Endothelial cell of umbilical vein (primary cell): ENCODE measurements at regions not wholly inside any gene's neighbourhood (a gene's known extent, or its start where the extent isn't known, plus 50 kb on each side); places are given as distances from the start of the nearest gene placed in this dataset.
"Not testable (repeated sequence)": the region's sequence is repeated elsewhere in the genome, so short reads cannot be mapped to it uniquely, and the experiment has no call there.

Source experiments
- BruUV-seq: library from RNA; stranded (reverse); fragments of 400-500 nt; replicated peaks from 2 replicates; lab custom pipeline; 2021; lab: Mats Ljungman, UMichigan
- CTCF ChIA-PET: fragments of 300-600, 350-600 bp; sonication (Branson Sonifier 250); formaldehyde crosslinking; loops from one replicate; lab custom pipeline; 2021; ENCODE audit warnings: antibody characterized with exemption, inconsistent platforms; lab: Charles Lee
- POLR2A ChIA-PET: fragments of 300-600, 350-600 bp; sonication (Branson Sonifier 250); formaldehyde crosslinking; loops from one replicate; lab custom pipeline; 2021; ENCODE audit warnings: antibody characterized with exemption, inconsistent platforms; lab: Charles Lee
- DNase-seq: peaks from one replicate; pipeline ENCODE4 v3.0.0-alpha.2; 2011; ENCODE audit warnings: low read depth, low spot score
- FAIRE-seq: peaks from 2 replicates; lab custom pipeline; 2011; peaks lifted over from hg19 to GRCh38; lab: Jason Lieb, UNC
- H2AFZ ChIP-seq: 2 replicates; pipeline ENCODE4 v1.6.0; 2012; ENCODE audit warnings: low read depth, low read length, control low read depth, inconsistent platforms
- H3K27ac ChIP-seq: 2 replicates; pipeline ENCODE4 v1.5.1; 2011; ENCODE audit warnings: low read depth, mild to moderate bottlenecking, control low read depth, low read length, moderate library complexity; ENCODE audit not compliant: insufficient read depth
- H3K27me3 ChIP-seq, 2 experiments: 2 replicates each; pipeline versions ENCODE4 v1.6.0 to v1.6.1; 2011; ENCODE audit warnings: low read length in 2 of 2, mixed read lengths in 1 of 2; ENCODE audit not compliant: control insufficient read depth in 2 of 2, insufficient read depth in 2 of 2
- H3K36me3 ChIP-seq, 2 experiments: 2 replicates in 1 of 2; 3 replicates in 1 of 2; pipeline ENCODE4 v1.5.1; 2011; ENCODE audit warnings: low read length in 2 of 2, mild to moderate bottlenecking in 1 of 2, moderate library complexity in 1 of 2; ENCODE audit not compliant: control insufficient read depth in 2 of 2, insufficient read depth in 2 of 2; ENCODE audit errors: extremely low read depth in 1 of 2
- H3K4me1 ChIP-seq: 3 replicates; pipeline ENCODE4 v1.5.1; 2011; ENCODE audit warnings: mild to moderate bottlenecking, low read length; ENCODE audit not compliant: control insufficient read depth, insufficient read depth; ENCODE audit errors: extremely low read depth
- H3K4me2 ChIP-seq: 2 replicates; pipeline ENCODE4 v1.6.1; 2011; ENCODE audit warnings: low read length, control low read depth, mixed read lengths; ENCODE audit not compliant: insufficient read depth
- H3K4me3 ChIP-seq, 3 experiments: fragments of 200-600 bp in 1 of 3; sonication (generic), shearing (Covaris generic) in 1 of 3; replicated peaks in 1 of 3; 2 replicates each; pipeline ENCODE4 v1.5.1; 2011 to 2016; ENCODE audit warnings: control low read depth in 3 of 3, low read length in 3 of 3, mild to moderate bottlenecking in 2 of 3, inconsistent platforms in 1 of 3, low read depth in 1 of 3, moderate library complexity in 1 of 3; ENCODE audit not compliant: insufficient read depth in 1 of 3
- H3K79me2 ChIP-seq: 2 replicates; pipeline ENCODE4 v1.6.0; 2012; ENCODE audit warnings: low read length, inconsistent platforms; ENCODE audit not compliant: control insufficient read depth, insufficient read depth
- H3K9ac ChIP-seq: replicated peaks from 2 replicates; pipeline ENCODE3; 2011; ENCODE audit warnings: low read length, control low read depth; ENCODE audit not compliant: insufficient read depth; ENCODE audit errors: extremely low read depth
- H3K9me1 ChIP-seq: replicated peaks from 3 replicates; pipeline ENCODE4 v1.6.0; 2011; ENCODE audit warnings: mild to moderate bottlenecking, low read length; ENCODE audit not compliant: control insufficient read depth, insufficient read depth; ENCODE audit errors: extremely low read depth
- H3K9me3 ChIP-seq: replicated peaks from 2 replicates; pipeline ENCODE4 v1.5.1; 2012; ENCODE audit warnings: low read length, inconsistent platforms; ENCODE audit not compliant: control insufficient read depth, insufficient read depth
- H4K20me1 ChIP-seq: replicated peaks from 2 replicates; pipeline ENCODE3; 2011; ENCODE audit warnings: mild to moderate bottlenecking, low read length; ENCODE audit not compliant: control insufficient read depth, insufficient read depth; ENCODE audit errors: extremely low read depth
- EZH2 ChIP-seq: IDR thresholded peaks from 2 replicates; pipeline ENCODE4 v1.6.1; 2012; ENCODE audit warnings: borderline replicate concordance, low read depth, mild to moderate bottlenecking, moderate library complexity, low read length, inconsistent platforms; ENCODE audit not compliant: severe bottlenecking
- FOS ChIP-seq: IDR thresholded peaks from 2 replicates; pipeline ENCODE4 v1.6.1; 2011; ENCODE audit warnings: mild to moderate bottlenecking, low read length, moderate library complexity, borderline replicate concordance; ENCODE audit not compliant: insufficient read depth
- GATA2 ChIP-seq: IDR thresholded peaks from 2 replicates; pipeline ENCODE4 v1.7.0; 2011; ENCODE audit warnings: low read depth, mild to moderate bottlenecking, moderate library complexity, mixed read lengths, low read length; ENCODE audit not compliant: insufficient read length, insufficient read depth
- JUN ChIP-seq: IDR thresholded peaks from 2 replicates; pipeline ENCODE4 v1.6.1; 2011; ENCODE audit warnings: borderline replicate concordance, low read depth; ENCODE audit not compliant: insufficient read length, insufficient read depth
- MYC ChIP-seq: IDR thresholded peaks from one replicate; pipeline ENCODE4 v1.6.1; 2011; ENCODE audit warnings: mild to moderate bottlenecking, low read depth, low read length
- POLR2A ChIP-seq: IDR thresholded peaks from 2 replicates; pipeline ENCODE4 v1.6.1; 2012; ENCODE audit warnings: low read depth, mild to moderate bottlenecking, control low read depth, low read length
- POLR2AphosphoS5 ChIP-seq: IDR thresholded peaks from 2 replicates; pipeline ENCODE4 v1.6.1; 2012; ENCODE audit warnings: low read depth, mild to moderate bottlenecking, control low read depth, low read length, moderate library complexity; ENCODE audit not compliant: insufficient read depth
- dilution Hi-C: fragments of 300-500 bp; cut with MboI; formaldehyde crosslinking; loops from one replicate; pipeline ENCODE4 v1.15.0; 2019; ENCODE audit warnings: low sequenced_read_pairs; ENCODE audit not compliant: extremely low pct_ligation_motif_present
- intact Hi-C: fragments of 100-400 bp; cut with micrococcal nuclease; formaldehyde crosslinking; loops from one replicate; pipeline ENCODE4 v1.10.0; 2022
- TF ChIP-seq, protein P1 (sequence below), 2 donors: IDR thresholded peaks; 1 replicate in 1 of 2; 2 replicates in 1 of 2; pipeline ENCODE4 v1.5.1; 2011; ENCODE audit warnings: low read length in 2 of 2, mild to moderate bottlenecking in 2 of 2, moderate library complexity in 2 of 2, control low read depth in 1 of 2, inconsistent platforms in 1 of 2, low read depth in 1 of 2; ENCODE audit not compliant: insufficient read depth in 1 of 2; ENCODE audit errors: extremely low read depth in 1 of 2
- TF ChIP-seq, protein P2 (sequence below): IDR thresholded peaks from 2 replicates; pipeline ENCODE4 v1.6.1; 2011; ENCODE audit not compliant: insufficient read depth, insufficient read length

DNA sequence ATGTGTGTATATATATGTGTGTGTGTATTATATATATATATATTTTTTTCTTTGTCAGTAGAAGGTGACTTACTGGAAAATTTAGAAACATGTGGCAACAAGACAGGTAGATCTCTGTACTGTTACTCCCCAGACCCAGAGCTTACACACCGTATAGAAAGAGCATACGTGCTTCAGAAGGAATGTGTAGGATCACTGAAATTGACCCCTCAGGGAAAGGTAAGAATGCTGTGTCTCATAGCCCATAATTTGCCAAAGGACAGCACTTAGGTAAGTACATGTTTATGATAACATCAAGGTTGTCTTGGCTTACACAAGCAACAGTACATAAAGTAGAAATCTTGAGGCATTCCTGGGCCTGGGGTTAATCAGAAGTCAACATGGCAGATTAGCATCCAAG is 54.2 kb upstream of the PDE3B start:
- Histone ChIP-seq H3K4me2 (no peak overlapping the region), H3K79me2 (no peaks in the 10 kb centered on the region), H3K9me1 (no peaks in the 10 kb centered on the region), H3K9me3 (no peaks in the 10 kb centered on the region), H3K4me3 (no peak overlapping the region), H3K4me1 (no peaks in the 10 kb centered on the region), H3K27ac (no peak overlapping the region), H2AFZ (no peak overlapping the region), H3K9ac (no peak overlapping the region), H4K20me1 (no peaks in the 10 kb centered on the region), H3K27me3 (peaks cover 0 to 2% of the 10 kb centered on the region in 2 experiments), H3K36me3 (no peaks in the 10 kb centered on the region)
- dilution Hi-C loops: no loop called here
- FAIRE-seq (no peak), DNase-seq (no peak)
- BruUV-seq: no TSS peak
- intact Hi-C loops: no loop called here
- POLR2A ChIA-PET: no interaction called here
- TF ChIP-seq, protein P1, sequence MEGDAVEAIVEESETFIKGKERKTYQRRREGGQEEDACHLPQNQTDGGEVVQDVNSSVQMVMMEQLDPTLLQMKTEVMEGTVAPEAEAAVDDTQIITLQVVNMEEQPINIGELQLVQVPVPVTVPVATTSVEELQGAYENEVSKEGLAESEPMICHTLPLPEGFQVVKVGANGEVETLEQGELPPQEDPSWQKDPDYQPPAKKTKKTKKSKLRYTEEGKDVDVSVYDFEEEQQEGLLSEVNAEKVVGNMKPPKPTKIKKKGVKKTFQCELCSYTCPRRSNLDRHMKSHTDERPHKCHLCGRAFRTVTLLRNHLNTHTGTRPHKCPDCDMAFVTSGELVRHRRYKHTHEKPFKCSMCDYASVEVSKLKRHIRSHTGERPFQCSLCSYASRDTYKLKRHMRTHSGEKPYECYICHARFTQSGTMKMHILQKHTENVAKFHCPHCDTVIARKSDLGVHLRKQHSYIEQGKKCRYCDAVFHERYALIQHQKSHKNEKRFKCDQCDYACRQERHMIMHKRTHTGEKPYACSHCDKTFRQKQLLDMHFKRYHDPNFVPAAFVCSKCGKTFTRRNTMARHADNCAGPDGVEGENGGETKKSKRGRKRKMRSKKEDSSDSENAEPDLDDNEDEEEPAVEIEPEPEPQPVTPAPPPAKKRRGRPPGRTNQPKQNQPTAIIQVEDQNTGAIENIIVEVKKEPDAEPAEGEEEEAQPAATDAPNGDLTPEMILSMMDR (IDR thresholded peaks at IDR 0.05; ENCODE audit: extremely low read depth in 1 of 2, insufficient read depth in 1 of 2, low read depth in 1 of 2, low read length in 2 of 2): no peak
- TF ChIP-seq EZH2 (no peak), POLR2AphosphoS5 (no peak), JUN (no peak), POLR2A (no peak), MYC (no peak), FOS (no peak), GATA2 (no peak)
- TF ChIP-seq, protein P2, sequence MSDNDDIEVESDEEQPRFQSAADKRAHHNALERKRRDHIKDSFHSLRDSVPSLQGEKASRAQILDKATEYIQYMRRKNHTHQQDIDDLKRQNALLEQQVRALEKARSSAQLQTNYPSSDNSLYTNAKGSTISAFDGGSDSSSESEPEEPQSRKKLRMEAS: no peak
- CTCF ChIA-PET: no interaction called here

DNA sequence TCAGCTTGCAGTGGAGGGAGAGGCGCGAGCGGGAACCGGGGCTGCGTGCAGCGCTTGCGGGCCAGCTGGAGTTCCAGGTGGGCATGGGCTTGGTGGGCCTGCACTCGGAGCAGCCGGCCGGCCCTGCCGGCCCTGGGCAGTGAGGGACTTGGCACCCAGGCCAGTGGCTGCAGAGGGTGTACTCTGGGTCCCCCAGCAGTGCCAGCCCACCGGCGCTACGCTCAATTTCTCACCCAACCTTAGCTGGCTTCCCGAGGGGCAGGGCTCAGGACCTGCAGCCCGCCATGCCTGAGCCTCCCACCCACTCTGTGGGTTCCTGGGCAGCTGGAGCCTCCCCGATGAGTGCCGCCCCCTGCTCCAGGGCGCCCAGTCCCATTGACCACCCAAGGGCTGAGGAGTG is 52.6 kb upstream of the PDE3B start:
- H3K27ac ChIP-seq, H3K9ac ChIP-seq, DNase-seq, FAIRE-seq, H3K4me2 ChIP-seq, intact Hi-C loops, dilution Hi-C loops, H3K4me1 ChIP-seq, H3K4me3 ChIP-seq, H4K20me1 ChIP-seq, H2AFZ ChIP-seq, H3K79me2 ChIP-seq, BruUV-seq, H3K27me3 ChIP-seq, POLR2A ChIA-PET, H3K9me3 ChIP-seq, H3K9me1 ChIP-seq, H3K36me3 ChIP-seq: not testable (repeated sequence)
- CTCF ChIA-PET: interaction anchor here (1.2 kb wide), 1 partner anchor 53 kb away, joined by 3 read pairs; no protein-coding TSS in a partner anchor
